ENCODE measurements at regions not wholly inside any gene's neighbourhood (a gene's known extent, or its start where the extent isn't known, plus 50 kb on each side); places are given as distances from the start of the nearest gene placed in this dataset.

GRCh38 chr1:215416497-215416896 lies 150.6 kb upstream of the KCTD3 start:
- BruUV-seq (replicated peaks), result no TSS peak
- no peak overlapping the region for H2AFZ ChIP-seq (replicated peaks; ENCODE audit: low read length, poor library complexity)

More at GRCh38 chr1:215416497-215416896, 150.6 kb upstream of the KCTD3 start:
- Histone ChIP-seq H4K5ac (ENCODE audit: low read depth, low read length) (no peak overlapping the region), H2AK9ac (replicated peaks; ENCODE audit: low read depth, low read length, poor library complexity) (no peak overlapping the region), H2BK20ac (ENCODE audit: low read depth, low read length) (no peak overlapping the region), H2BK120ac (ENCODE audit: low read depth, low read length) (no peak overlapping the region), H3K4ac (ENCODE audit: low read depth, low read length) (no peak overlapping the region), H3K4me1 (ENCODE audit: control insufficient read depth, insufficient read depth, low read length) (peaks cover 3% of the 10 kb centered on the region; the same call in 1 of the 2 replicates), H3K23ac (ENCODE audit: low read depth, low read length) (no peak overlapping the region), H3K36me3 (ENCODE audit: control insufficient read depth, insufficient read depth, low read length) (no peaks in the 10 kb centered on the region), H4K91ac (ENCODE audit: insufficient read depth, low read depth, low read length) (no peak overlapping the region), H3K18ac (ENCODE audit: low read depth, low read length) (no peak overlapping the region), H3K9ac (ENCODE audit: low read depth, low read length) (no peak overlapping the region), H2BK15ac (ENCODE audit: low read depth, low read length) (no peak overlapping the region), H3K4me3 (ENCODE audit: insufficient read depth, low read depth, low read length) (no peak overlapping the region), H3K4me2 (ENCODE audit: low read depth, low read length) (no peak overlapping the region), H3K79me1 (ENCODE audit: low read depth in 1 of 2, low read length in 2 of 2) (no peaks in the 10 kb centered on the region), H3K9me1 (ENCODE audit: insufficient read depth, low read length) (no peaks in the 10 kb centered on the region), H3K14ac (replicated peaks; ENCODE audit: low read depth, low read length) (no peak overlapping the region), H3K9me3 (ENCODE audit: control insufficient read depth, insufficient read depth, low read length) (no peaks in the 10 kb centered on the region), H3K56ac (ENCODE audit: extremely low read depth, insufficient read depth, low read length) (no peak overlapping the region), H3K27me3 (ENCODE audit: control insufficient read depth, insufficient read depth, low read length) (no peaks in the 10 kb centered on the region), H2BK5ac (ENCODE audit: low read depth, low read length, poor library complexity, severe bottlenecking) (no peak overlapping the region), H4K20me1 (ENCODE audit: insufficient read depth, low read length) (no peaks in the 10 kb centered on the region), H3K27ac (ENCODE audit: insufficient read depth, low read length) (no peak overlapping the region), H2AK5ac (ENCODE audit: low read depth, low read length) (no peak overlapping the region), H4K8ac (ENCODE audit: low read depth in 2 of 2, low read length in 2 of 2) (no peak overlapping the region)
- no CpG with 5 or more reads among the region's 2 CpGs for WGBS, 2 experiments (ENCODE audit: extremely low coverage in 2 of 2, insufficient read length in 1 of 2)
- CTCF ChIA-PET, result no interaction called here
- POLR2A ChIA-PET (ENCODE audit: unreplicated experiment), result interaction anchor here (0.5 kb wide), 1 partner anchor 896 kb away, joined by 3 read pairs; no protein-coding TSS in a partner anchor
- DNase-seq (no peak), ATAC-seq (ENCODE audit: low read depth) (no peak)
- no peak for TF ChIP-seq MXI1 (IDR thresholded peaks at IDR 0.05; ENCODE audit: borderline replicate concordance, low read depth, low read length)
- no peak for TF ChIP-seq BHLHE40 (IDR thresholded peaks at IDR 0.05; ENCODE audit: low read depth, low read length)
- no peak for TF ChIP-seq MAZ (IDR thresholded peaks at IDR 0.05; ENCODE audit: borderline replicate concordance, low read depth, low read length)
- no peak for TF ChIP-seq RAD21 (IDR thresholded peaks at IDR 0.05; ENCODE audit: low read length)
- TF ChIP-seq SMC3 (IDR thresholded peaks at IDR 0.05; ENCODE audit: low read depth, low read length), result no peak
- no peak for TF ChIP-seq RFX5 (IDR thresholded peaks at IDR 0.05; ENCODE audit: low read depth, low read length)
- no peak for TF ChIP-seq POLR2A (IDR thresholded peaks at IDR 0.05; ENCODE audit: low read depth, low read length)
- TF ChIP-seq CEBPB (IDR thresholded peaks at IDR 0.05; ENCODE audit: low read depth, low read length), result no peak
- in situ Hi-C loops (cut with MboI; ENCODE audit: low sequenced_read_pairs) (no loop called here), dilution Hi-C loops (cut with HindIII; ENCODE audit: low sequenced_read_pairs, unreplicated experiment) (no loop called here), intact Hi-C loops (cut with micrococcal nuclease) (no loop called here)

Measured in IMR-90 (cell line).